ENCODE measurements at regions not wholly inside any gene's neighbourhood (a gene's known extent, or its start where the extent isn't known, plus 50 kb on each side); places are given as distances from the start of the nearest gene placed in this dataset.

DNA sequence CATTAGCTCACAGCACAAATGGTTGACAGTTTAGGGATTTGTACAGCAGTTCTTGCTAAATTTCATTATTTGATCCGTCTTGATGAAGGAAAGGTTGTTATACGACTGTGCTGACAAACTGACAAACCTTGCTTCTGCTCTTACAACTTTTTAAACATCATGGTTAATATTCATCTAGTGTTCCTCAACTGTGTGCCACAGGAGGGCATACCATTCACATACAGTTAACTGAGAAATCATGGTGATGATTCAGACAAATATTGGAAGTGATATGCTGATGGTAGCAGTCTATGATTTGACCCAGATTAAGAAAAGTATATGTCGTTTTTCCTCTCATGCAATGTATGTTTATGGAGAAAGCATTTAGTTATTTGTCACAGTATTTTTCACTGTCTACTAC, 129.8 kb upstream of the FSIP2 start:
- TF ChIP-seq, protein P1, sequence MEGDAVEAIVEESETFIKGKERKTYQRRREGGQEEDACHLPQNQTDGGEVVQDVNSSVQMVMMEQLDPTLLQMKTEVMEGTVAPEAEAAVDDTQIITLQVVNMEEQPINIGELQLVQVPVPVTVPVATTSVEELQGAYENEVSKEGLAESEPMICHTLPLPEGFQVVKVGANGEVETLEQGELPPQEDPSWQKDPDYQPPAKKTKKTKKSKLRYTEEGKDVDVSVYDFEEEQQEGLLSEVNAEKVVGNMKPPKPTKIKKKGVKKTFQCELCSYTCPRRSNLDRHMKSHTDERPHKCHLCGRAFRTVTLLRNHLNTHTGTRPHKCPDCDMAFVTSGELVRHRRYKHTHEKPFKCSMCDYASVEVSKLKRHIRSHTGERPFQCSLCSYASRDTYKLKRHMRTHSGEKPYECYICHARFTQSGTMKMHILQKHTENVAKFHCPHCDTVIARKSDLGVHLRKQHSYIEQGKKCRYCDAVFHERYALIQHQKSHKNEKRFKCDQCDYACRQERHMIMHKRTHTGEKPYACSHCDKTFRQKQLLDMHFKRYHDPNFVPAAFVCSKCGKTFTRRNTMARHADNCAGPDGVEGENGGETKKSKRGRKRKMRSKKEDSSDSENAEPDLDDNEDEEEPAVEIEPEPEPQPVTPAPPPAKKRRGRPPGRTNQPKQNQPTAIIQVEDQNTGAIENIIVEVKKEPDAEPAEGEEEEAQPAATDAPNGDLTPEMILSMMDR (IDR thresholded peaks at IDR 0.05; ENCODE audit: control extremely low read depth, extremely low read depth, low read depth, missing control alignments) = no peak
- DNase-seq (ENCODE audit: extremely low spot score) = no peak
- ChIA-PET CTCF (no interaction called here), POLR2A (no interaction called here)

DNA sequence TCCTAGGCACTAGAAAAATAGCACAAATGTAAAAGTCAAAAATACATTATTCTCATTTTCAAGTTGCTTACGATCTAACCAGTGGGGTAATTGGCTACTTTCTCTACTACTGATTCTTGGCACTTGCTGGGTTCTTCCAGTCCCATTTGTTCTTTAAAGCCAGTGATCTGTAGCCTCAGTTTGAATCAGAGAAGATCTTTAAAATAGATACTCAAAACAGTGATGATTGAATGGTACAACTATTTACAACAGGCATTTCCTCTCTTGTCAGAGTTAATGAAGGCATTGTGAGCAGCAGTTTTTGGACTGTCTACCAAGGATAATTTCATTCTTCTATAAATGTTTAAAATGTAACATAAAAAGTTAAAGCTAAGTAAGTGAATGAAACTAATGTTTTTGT, 128.3 kb upstream of the FSIP2 start:
- CTCF ChIA-PET = interaction anchor here (1.5 to 1.9 kb wide), 3 partner anchors 20 to 129 kb away, joined by 4 to 8 read pairs (median 4); partner anchors contain the start of gene FSIP2
- DNase-seq (ENCODE audit: extremely low spot score) = no peak
- TF ChIP-seq, protein P1 (IDR thresholded peaks at IDR 0.05; ENCODE audit: control extremely low read depth, extremely low read depth, low read depth, missing control alignments) = no peak
- POLR2A ChIA-PET = no interaction called here

DNA sequence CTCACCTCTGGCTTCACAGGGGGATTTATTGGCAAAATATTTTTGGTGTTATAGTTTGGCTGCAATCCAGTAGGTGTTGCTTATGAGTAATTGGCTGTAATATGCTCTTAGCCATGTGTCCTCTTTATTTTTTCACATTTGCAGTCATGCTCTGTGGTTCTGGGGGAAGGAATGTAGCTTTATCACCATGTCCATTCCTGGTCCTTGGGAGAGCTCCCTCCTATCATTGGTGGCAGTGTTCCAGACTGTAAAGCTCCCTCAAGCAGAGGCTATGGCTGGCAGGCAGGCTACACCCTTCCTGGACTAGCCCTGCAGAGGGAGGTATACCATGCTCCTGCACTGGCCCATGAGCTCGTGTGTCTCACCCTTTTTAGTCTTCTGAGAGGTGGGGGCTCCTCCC, 120.0 kb upstream of the FSIP2 start:
- CTCF ChIA-PET = interaction anchor here (0.8 to 1.7 kb wide), 3 partner anchors 11 to 120 kb away, joined by 3 to 7 read pairs (median 3); partner anchors contain the start of gene FSIP2
- TF ChIP-seq, protein P1 (IDR thresholded peaks at IDR 0.05; ENCODE audit: control extremely low read depth, extremely low read depth, low read depth, missing control alignments) = no peak
- DNase-seq (ENCODE audit: extremely low spot score) = no peak
- POLR2A ChIA-PET = no interaction called here

DNA sequence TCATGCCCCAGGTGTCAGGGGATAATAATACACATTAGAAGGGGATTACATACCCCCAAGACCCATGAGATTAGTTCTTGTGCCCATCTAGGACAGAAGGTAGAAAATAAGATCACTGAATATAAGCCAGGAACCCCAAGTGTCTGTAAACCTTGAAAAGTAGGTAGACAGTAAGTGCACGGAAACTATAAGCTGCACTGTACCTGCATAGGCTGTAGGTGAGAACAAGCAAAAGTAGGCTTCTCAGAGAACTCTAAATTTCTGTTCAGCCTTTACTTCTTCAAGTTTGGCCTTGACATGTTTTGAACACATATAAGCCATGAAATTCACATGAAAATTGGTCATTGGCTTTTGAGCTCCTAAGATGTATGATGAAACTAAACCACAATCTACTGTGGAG, 113.0 kb upstream of the FSIP2 start:
- ChIA-PET CTCF (interaction anchor here (0.8 to 2.3 kb wide), 2 partner anchors 19 to 113 kb away, joined by 3 to 7 read pairs; partner anchors contain the start of gene FSIP2), POLR2A (no interaction called here)
- no peak for DNase-seq (ENCODE audit: extremely low spot score)
- TF ChIP-seq, protein P1 (IDR thresholded peaks at IDR 0.05; ENCODE audit: control extremely low read depth, extremely low read depth, low read depth, missing control alignments) = no peak

DNA sequence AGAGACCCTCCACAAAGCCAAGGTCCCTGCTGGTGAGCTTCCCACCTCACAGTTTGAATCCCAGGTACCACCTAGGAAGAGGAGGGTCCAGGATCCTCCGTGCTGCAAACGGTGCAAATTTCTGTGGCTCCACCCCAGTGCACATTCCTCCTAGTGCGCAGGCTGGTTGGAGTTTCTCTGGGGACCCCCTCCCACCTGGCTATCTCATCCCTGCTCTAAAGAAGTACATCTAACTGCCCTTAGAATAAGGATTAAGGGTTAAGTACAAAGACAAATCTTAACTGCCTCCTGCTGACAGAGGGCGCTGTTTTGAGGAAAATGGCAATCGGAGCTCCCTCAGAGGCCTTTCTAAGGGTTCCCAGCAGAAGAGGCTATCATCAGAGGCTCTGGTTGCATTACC, 109.6 kb upstream of the FSIP2 start:
- no peak for DNase-seq (ENCODE audit: extremely low spot score)
- ChIA-PET CTCF (interaction anchor here (0.6 to 2.7 kb wide), 15 partner anchors 9 to 832 kb away, joined by 3 to 31 read pairs (median 4); partner anchors contain the start of gene FSIP2), POLR2A (no interaction called here)
- TF ChIP-seq, protein P1 (IDR thresholded peaks at IDR 0.05; ENCODE audit: control extremely low read depth, extremely low read depth, low read depth, missing control alignments) = no peak

DNA sequence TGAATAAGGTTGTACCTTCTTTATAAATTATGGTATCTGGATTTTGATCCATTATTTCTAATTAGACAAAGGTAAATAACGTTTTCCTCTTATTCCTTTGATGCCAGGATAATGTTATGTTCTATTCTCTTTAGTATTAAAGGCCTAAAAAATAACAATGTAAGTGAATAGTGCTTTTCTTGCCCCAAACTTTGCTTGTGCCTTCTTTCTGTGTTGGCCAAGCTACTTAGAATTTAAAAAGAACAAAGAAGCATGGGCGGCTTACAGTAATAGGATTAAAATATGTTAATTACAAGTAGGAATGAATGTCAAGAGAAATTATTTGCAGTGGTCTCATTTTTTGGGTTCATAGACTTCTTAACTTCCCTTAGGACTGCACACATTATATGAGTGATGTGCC, 105.0 kb upstream of the FSIP2 start:
- POLR2A ChIA-PET = no interaction called here
- DNase-seq (ENCODE audit: extremely low spot score) = no peak
- CTCF ChIA-PET = interaction anchor here (1.9 kb wide), 1 partner anchor 106 kb away, joined by 4 read pairs; no protein-coding TSS in a partner anchor
- TF ChIP-seq, protein P1 (IDR thresholded peaks at IDR 0.05; ENCODE audit: control extremely low read depth, extremely low read depth, low read depth, missing control alignments) = no peak

Measured in GM10248 (cell line).